ENCODE measurements at regions not wholly inside any gene's neighbourhood (a gene's known extent, or its start where the extent isn't known, plus 50 kb on each side); places are given as distances from the start of the nearest gene placed in this dataset.

- H3K4me3 ChIP-seq (ENCODE audit: insufficient read depth, low read depth, low read length, poor library complexity, severe bottlenecking): no peak overlapping the region
Measured at GRCh38 chr11:122524898-122525297, 130.6 kb upstream of the UBASH3B start.

GRCh38 chr11:122523846-122524805 is 131.4 kb upstream of the UBASH3B start:
- no peak overlapping the region for H3K4me3 ChIP-seq (ENCODE audit: insufficient read depth, low read depth, low read length, poor library complexity, severe bottlenecking)
- H3K9me3 ChIP-seq (ENCODE audit: control insufficient read depth, low read length): no peaks in the 10 kb centered on the region
- no peaks in the 10 kb centered on the region for H3K36me3 ChIP-seq (ENCODE audit: control insufficient read depth, insufficient read depth, low read length)
- H3K27ac ChIP-seq (ENCODE audit: insufficient read depth, low read length, poor library complexity, severe bottlenecking): no peak overlapping the region
- no peaks in the 10 kb centered on the region for H3K27me3 ChIP-seq (replicated peaks; ENCODE audit: control insufficient read depth, insufficient read depth, low read length, poor library complexity, severe bottlenecking)
- no peaks in the 10 kb centered on the region for H3K4me1 ChIP-seq (ENCODE audit: control insufficient read depth, insufficient read depth, low read length, poor library complexity, severe bottlenecking)
- no peak for DNase-seq

More at GRCh38 chr11:122524898-122525297, 130.6 kb upstream of the UBASH3B start:
- no peak for DNase-seq
- no peaks in the 10 kb centered on the region for H3K9me3 ChIP-seq (ENCODE audit: control insufficient read depth, low read length)
- no peaks in the 10 kb centered on the region for H3K4me1 ChIP-seq (ENCODE audit: control insufficient read depth, insufficient read depth, low read length, poor library complexity, severe bottlenecking)
- H3K27me3 ChIP-seq (replicated peaks; ENCODE audit: control insufficient read depth, insufficient read depth, low read length, poor library complexity, severe bottlenecking): no peaks in the 10 kb centered on the region
- H3K27ac ChIP-seq (ENCODE audit: insufficient read depth, low read length, poor library complexity, severe bottlenecking): no peak overlapping the region
- H3K36me3 ChIP-seq (ENCODE audit: control insufficient read depth, insufficient read depth, low read length): no peaks in the 10 kb centered on the region

- H3K27me3 ChIP-seq (replicated peaks; ENCODE audit: control insufficient read depth, insufficient read depth, low read length, poor library complexity, severe bottlenecking): no peaks in the 10 kb centered on the region
- H3K36me3 ChIP-seq (ENCODE audit: control insufficient read depth, insufficient read depth, low read length): no peaks in the 10 kb centered on the region
- H3K4me3 ChIP-seq (ENCODE audit: insufficient read depth, low read depth, low read length, poor library complexity, severe bottlenecking): no peak overlapping the region
- no peak overlapping the region for H3K27ac ChIP-seq (ENCODE audit: insufficient read depth, low read length, poor library complexity, severe bottlenecking)
- no peaks in the 10 kb centered on the region for H3K4me1 ChIP-seq (ENCODE audit: control insufficient read depth, insufficient read depth, low read length, poor library complexity, severe bottlenecking)
- no peak for DNase-seq
- no peaks in the 10 kb centered on the region for H3K9me3 ChIP-seq (ENCODE audit: control insufficient read depth, low read length)
Measured at GRCh38 chr11:122521626-122522025, 133.9 kb upstream of the UBASH3B start.

- H3K27me3 ChIP-seq (replicated peaks; ENCODE audit: control insufficient read depth, insufficient read depth, low read length, poor library complexity, severe bottlenecking): no peaks in the 10 kb centered on the region
- H3K27ac ChIP-seq (ENCODE audit: insufficient read depth, low read length, poor library complexity, severe bottlenecking): no peak overlapping the region
- H3K4me3 ChIP-seq (ENCODE audit: insufficient read depth, low read depth, low read length, poor library complexity, severe bottlenecking): no peak overlapping the region
- no peaks in the 10 kb centered on the region for H3K4me1 ChIP-seq (ENCODE audit: control insufficient read depth, insufficient read depth, low read length, poor library complexity, severe bottlenecking)
- DNase-seq: no peak
- H3K9me3 ChIP-seq (ENCODE audit: control insufficient read depth, low read length): no peaks in the 10 kb centered on the region
- no peaks in the 10 kb centered on the region for H3K36me3 ChIP-seq (ENCODE audit: control insufficient read depth, insufficient read depth, low read length)
Measured at GRCh38 chr11:122517403-122518379, 137.8 kb upstream of the UBASH3B start.

GRCh38 chr11:122516686-122517085 is 138.8 kb upstream of the UBASH3B start:
- Histone ChIP-seq H3K36me3 (ENCODE audit: control insufficient read depth, insufficient read depth, low read length) (no peaks in the 10 kb centered on the region), H3K27ac (ENCODE audit: insufficient read depth, low read length, poor library complexity, severe bottlenecking) (no peak overlapping the region), H3K27me3 (replicated peaks; ENCODE audit: control insufficient read depth, insufficient read depth, low read length, poor library complexity, severe bottlenecking) (no peaks in the 10 kb centered on the region), H3K4me1 (ENCODE audit: control insufficient read depth, insufficient read depth, low read length, poor library complexity, severe bottlenecking) (no peaks in the 10 kb centered on the region), H3K4me3 (ENCODE audit: insufficient read depth, low read depth, low read length, poor library complexity, severe bottlenecking) (no peak overlapping the region), H3K9me3 (ENCODE audit: control insufficient read depth, low read length) (no peaks in the 10 kb centered on the region)
- DNase-seq: no peak

- Histone ChIP-seq H3K4me3 (ENCODE audit: insufficient read depth, low read depth, low read length, poor library complexity, severe bottlenecking) (no peak overlapping the region), H3K9me3 (ENCODE audit: control insufficient read depth, low read length) (no peaks in the 10 kb centered on the region), H3K36me3 (ENCODE audit: control insufficient read depth, insufficient read depth, low read length) (no peaks in the 10 kb centered on the region), H3K27ac (ENCODE audit: insufficient read depth, low read length, poor library complexity, severe bottlenecking) (no peak overlapping the region), H3K4me1 (ENCODE audit: control insufficient read depth, insufficient read depth, low read length, poor library complexity, severe bottlenecking) (no peaks in the 10 kb centered on the region), H3K27me3 (replicated peaks; ENCODE audit: control insufficient read depth, insufficient read depth, low read length, poor library complexity, severe bottlenecking) (no peaks in the 10 kb centered on the region)
- no peak for DNase-seq
Measured at GRCh38 chr11:122513997-122514396, 141.5 kb upstream of the UBASH3B start.

GRCh38 chr11:122513328-122513727 is 142.2 kb upstream of the UBASH3B start:
- no peaks in the 10 kb centered on the region for H3K27me3 ChIP-seq (replicated peaks; ENCODE audit: control insufficient read depth, insufficient read depth, low read length, poor library complexity, severe bottlenecking)
- no peaks in the 10 kb centered on the region for H3K4me1 ChIP-seq (ENCODE audit: control insufficient read depth, insufficient read depth, low read length, poor library complexity, severe bottlenecking)
- H3K36me3 ChIP-seq (ENCODE audit: control insufficient read depth, insufficient read depth, low read length): no peaks in the 10 kb centered on the region
- no peak overlapping the region for H3K4me3 ChIP-seq (ENCODE audit: insufficient read depth, low read depth, low read length, poor library complexity, severe bottlenecking)
- H3K9me3 ChIP-seq (ENCODE audit: control insufficient read depth, low read length): no peaks in the 10 kb centered on the region
- H3K27ac ChIP-seq (ENCODE audit: insufficient read depth, low read length, poor library complexity, severe bottlenecking): no peak overlapping the region
- DNase-seq: no peak

GRCh38 chr11:122512688-122513087 is 142.8 kb upstream of the UBASH3B start:
- H3K4me3 ChIP-seq (ENCODE audit: insufficient read depth, low read depth, low read length, poor library complexity, severe bottlenecking): no peak overlapping the region
- no peaks in the 10 kb centered on the region for H3K27me3 ChIP-seq (replicated peaks; ENCODE audit: control insufficient read depth, insufficient read depth, low read length, poor library complexity, severe bottlenecking)
- H3K27ac ChIP-seq (ENCODE audit: insufficient read depth, low read length, poor library complexity, severe bottlenecking): no peak overlapping the region
- no peak for DNase-seq
- H3K36me3 ChIP-seq (ENCODE audit: control insufficient read depth, insufficient read depth, low read length): no peaks in the 10 kb centered on the region
- no peaks in the 10 kb centered on the region for H3K9me3 ChIP-seq (ENCODE audit: control insufficient read depth, low read length)
- no peaks in the 10 kb centered on the region for H3K4me1 ChIP-seq (ENCODE audit: control insufficient read depth, insufficient read depth, low read length, poor library complexity, severe bottlenecking)

GRCh38 chr11:122509899-122510298 is 145.6 kb upstream of the UBASH3B start:
- H3K36me3 ChIP-seq (ENCODE audit: control insufficient read depth, insufficient read depth, low read length): no peaks in the 10 kb centered on the region
- H3K4me1 ChIP-seq (ENCODE audit: control insufficient read depth, insufficient read depth, low read length, poor library complexity, severe bottlenecking): no peaks in the 10 kb centered on the region
- no peak overlapping the region for H3K4me3 ChIP-seq (ENCODE audit: insufficient read depth, low read depth, low read length, poor library complexity, severe bottlenecking)
- no peaks in the 10 kb centered on the region for H3K27me3 ChIP-seq (replicated peaks; ENCODE audit: control insufficient read depth, insufficient read depth, low read length, poor library complexity, severe bottlenecking)
- H3K9me3 ChIP-seq (ENCODE audit: control insufficient read depth, low read length): no peaks in the 10 kb centered on the region
- H3K27ac ChIP-seq (ENCODE audit: insufficient read depth, low read length, poor library complexity, severe bottlenecking): no peak overlapping the region
- no peak for DNase-seq

Data from effector memory CD4-positive, alpha-beta T cell (primary cell).